Endothelial cell of hepatic sinusoid (primary cell): ENCODE measurements at regions not wholly inside any gene's neighbourhood (a gene's known extent, or its start where the extent isn't known, plus 50 kb on each side); places are given as distances from the start of the nearest gene placed in this dataset.

Experiments used
- in situ Hi-C: cut with HindIII; loops from 2 replicates; pipeline ENCODE4 v1.10.0; 2017; ENCODE audit warnings: low sequenced_read_pairs

DNA sequence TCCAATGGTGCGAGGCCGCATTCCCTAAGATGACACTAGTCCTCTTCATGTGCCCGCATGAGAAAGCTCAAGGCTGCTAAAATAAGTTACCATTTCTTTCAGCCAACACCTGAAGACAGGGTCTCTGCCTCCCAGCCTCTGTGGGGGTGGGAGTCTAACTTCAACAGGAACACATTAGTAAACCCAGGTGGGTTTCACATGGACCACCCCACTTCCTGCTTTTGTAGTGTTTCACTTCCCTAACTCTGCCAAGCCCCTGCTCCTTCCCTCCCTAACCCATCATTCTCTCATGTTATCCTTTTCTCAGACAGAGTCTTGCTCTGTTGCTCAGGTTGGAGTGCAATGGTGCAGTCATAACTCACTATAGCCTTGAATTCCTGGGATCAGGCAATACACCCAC, 783.6 kb downstream of the UQCRFS1 start:
- in situ Hi-C loops, result no loop called here

- in situ Hi-C loops, result no loop called here
These were observed 784.1 kb downstream of the UQCRFS1 start for GRCh38 chr19:28428663-28429348.

GRCh38 chr19:28427376-28428083, 785.4 kb downstream of the UQCRFS1 start:
- in situ Hi-C loops, result no loop called here

DNA sequence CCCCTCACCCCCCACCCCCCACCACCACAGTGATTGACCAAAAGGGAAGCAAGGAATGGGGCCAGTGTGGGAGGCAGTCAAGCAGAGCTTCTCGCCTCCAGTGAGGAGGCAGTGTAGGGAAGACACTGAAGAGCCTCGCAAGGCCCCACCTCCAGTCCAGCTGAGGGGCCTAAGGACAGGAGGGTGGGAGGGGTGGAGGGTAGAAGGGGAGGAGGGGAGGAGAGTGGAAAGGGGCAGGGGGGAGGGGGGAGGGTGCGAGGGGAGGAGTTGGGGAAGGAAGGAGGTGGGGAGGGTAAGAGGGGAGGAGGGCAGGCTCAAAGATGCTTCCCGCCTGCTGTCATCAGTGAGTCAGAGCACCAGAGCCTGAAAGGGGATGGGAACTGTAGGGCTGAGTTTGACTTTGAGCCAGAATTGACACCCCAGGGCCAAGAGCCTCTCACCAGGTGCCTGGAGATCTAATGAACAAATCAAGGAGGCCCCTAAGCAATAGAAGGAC, 786.2 kb downstream of the UQCRFS1 start:
- in situ Hi-C loops, result no loop called here

- in situ Hi-C loops, result no loop called here
These were observed 786.7 kb downstream of the UQCRFS1 start for GRCh38 chr19:28426110-28426729.

GRCh38 chr19:28425046-28425931, 787.7 kb downstream of the UQCRFS1 start:
- in situ Hi-C loops, result no loop called here

DNA sequence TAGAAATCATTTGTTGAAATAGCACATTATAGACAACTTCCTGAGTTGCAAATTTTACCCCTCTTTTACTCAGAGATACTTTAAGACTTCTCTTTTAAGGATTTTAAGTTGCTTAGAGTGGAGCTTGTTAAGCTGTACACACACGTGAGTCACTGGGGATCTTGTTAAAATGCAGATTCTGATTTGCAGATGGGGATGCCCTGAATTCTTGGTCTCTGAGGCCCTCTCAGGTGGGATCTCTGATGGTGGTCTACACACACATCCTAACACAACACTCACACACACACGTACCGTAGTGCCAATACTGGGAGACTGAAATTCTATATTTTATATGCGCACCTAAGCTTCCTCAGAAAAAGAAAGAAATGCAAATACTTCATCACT, 788.3 kb downstream of the UQCRFS1 start:
- in situ Hi-C loops, result no loop called here

DNA sequence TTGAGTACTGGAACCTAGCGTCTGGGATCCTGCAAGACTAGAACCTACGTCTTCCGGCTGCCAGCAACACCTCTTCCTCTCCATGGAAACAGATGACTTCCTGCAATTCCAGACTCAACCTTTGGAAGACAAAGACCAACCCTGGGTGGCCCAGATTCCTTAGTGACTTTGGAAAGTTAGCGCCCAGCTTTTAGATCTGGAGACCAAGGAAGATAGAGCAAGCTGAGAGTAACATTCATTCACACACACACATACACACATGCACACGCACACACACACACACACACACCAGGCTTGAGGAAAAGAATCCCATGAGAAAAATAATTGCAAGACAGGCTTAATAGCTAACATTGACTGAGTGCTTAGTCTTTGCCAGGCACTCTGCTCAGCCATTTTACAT, 788.9 kb downstream of the UQCRFS1 start:
- in situ Hi-C loops, result no loop called here

GRCh38 chr19:28422791-28423650, 789.9 kb downstream of the UQCRFS1 start:
- in situ Hi-C loops, result no loop called here

- in situ Hi-C loops, result no loop called here
These were observed 790.9 kb downstream of the UQCRFS1 start for GRCh38 chr19:28422046-28422445.

GRCh38 chr19:28420811-28421550, 792.0 kb downstream of the UQCRFS1 start:
- in situ Hi-C loops, result no loop called here

DNA sequence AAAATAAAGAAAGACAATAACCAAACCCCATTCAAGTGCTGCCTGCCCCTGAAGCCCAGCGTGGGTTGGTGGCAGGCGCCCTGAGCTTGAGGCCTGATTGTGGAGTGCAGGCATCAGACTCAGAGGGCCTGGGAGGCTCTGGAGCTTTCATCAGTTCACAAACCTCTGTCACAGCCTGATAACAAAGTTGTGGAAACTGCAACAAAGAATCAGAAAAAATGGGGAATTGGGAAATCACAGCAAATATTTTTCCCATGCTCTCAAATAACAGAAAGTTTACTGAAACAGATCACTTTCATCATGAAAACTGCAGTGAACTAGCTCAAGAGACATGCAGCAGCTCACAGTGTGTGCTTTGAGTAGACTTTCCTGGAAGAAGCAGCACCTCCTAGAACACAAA, 793.6 kb downstream of the UQCRFS1 start:
- in situ Hi-C loops, result no loop called here

- in situ Hi-C loops, result no loop called here
These were observed 795.6 kb downstream of the UQCRFS1 start for GRCh38 chr19:28417361-28417760.

- in situ Hi-C loops, result no loop called here
These were observed 796.7 kb downstream of the UQCRFS1 start for GRCh38 chr19:28416245-28416644.

DNA sequence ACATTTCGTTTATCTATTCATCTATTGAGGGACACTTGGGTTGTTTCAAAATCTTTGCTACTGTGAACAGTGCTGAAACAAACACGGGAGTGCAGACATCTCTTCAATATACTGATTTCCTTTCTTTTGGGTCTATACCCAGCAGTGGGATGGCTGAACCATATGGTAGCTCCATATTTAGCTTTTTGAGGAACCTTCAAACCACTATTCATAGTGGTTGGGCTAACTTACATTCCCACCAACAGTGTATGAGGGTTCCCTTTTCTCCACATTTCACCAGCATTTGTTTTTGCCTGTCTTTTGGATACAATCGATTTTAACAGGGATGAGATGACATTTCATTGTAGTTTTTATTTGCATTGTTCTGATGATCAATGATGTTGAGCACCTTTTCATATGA, 798.2 kb downstream of the UQCRFS1 start:
- in situ Hi-C loops, result no loop called here

DNA sequence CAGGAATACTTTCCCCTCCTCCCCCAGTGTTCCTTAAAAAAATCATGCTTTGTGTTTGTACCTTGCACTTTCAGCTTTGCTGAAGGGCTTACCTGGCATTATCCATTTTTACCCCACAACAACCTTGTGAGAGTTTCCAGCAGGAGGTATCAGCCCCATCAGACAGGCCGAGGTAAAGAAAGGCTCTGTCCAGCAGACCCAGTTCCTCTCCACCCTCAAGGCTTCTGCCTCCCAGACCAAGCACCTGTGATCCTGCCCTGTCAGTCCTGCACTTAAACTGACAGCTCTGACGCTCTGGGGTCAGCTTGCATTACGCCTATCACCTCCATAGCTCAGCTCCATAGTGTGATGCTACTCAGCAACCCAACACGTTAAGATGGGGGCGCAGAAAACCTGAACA, 803.1 kb downstream of the UQCRFS1 start:
- in situ Hi-C loops, result no loop called here

GRCh38 chr19:28406966-28407365, 806.0 kb downstream of the UQCRFS1 start:
- in situ Hi-C loops, result no loop called here

GRCh38 chr19:28405346-28405742, 807.6 kb downstream of the UQCRFS1 start:
- in situ Hi-C loops, result no loop called here

- in situ Hi-C loops, result no loop called here
These were observed 808.5 kb downstream of the UQCRFS1 start for GRCh38 chr19:28404472-28404871.
